Activated CD8-positive, alpha-beta T cell treated with anti-CD3 and anti-CD28 coated beads, Interleukin-2, amount 10 ng/mL, durations not matched to agents 7 days and 5 days (primary cell): ENCODE measurements at regions not wholly inside any gene's neighbourhood (a gene's known extent, or its start where the extent isn't known, plus 50 kb on each side); places are given as distances from the start of the nearest gene placed in this dataset.

Source experiments
- ATAC-seq: fragments of 150-1000 bp; cut with Tn5 transposase; one replicate; pipeline ENCODE4 v1.10.0; 2021; ENCODE audit warnings: moderate library complexity
- CTCF ChIA-PET: fragments of 350-600 bp; sonication (Branson Sonifier 250); formaldehyde crosslinking; loops from one replicate; lab custom pipeline; 2021; ENCODE audit warnings: antibody characterized with exemption; lab: Charles Lee
- POLR2A ChIA-PET: fragments of 350-600 bp; sonication (Branson Sonifier 250); formaldehyde crosslinking; loops from one replicate; lab custom pipeline; 2021; ENCODE audit warnings: antibody characterized with exemption; lab: Charles Lee
- DNase-seq: peaks from one replicate; pipeline ENCODE4 v3.0.0-alpha.2; 2020
- H3K27ac Mint-ChIP-seq: one replicate; pipeline ENCODE4 v1.8.0; 2021; ENCODE audit warnings: mild to moderate bottlenecking, mixed read lengths
- H3K27me3 Mint-ChIP-seq: one replicate; pipeline ENCODE4 v1.8.0; 2021; ENCODE audit warnings: low read depth, mixed read lengths
- H3K36me3 Mint-ChIP-seq: one replicate; pipeline ENCODE4 v1.8.0; 2021; ENCODE audit warnings: low read depth, mixed read lengths
- H3K4me1 Mint-ChIP-seq: one replicate; pipeline ENCODE4 v1.8.0; 2021; ENCODE audit warnings: low read depth, mixed read lengths
- H3K4me3 Mint-ChIP-seq: one replicate; pipeline ENCODE4 v1.8.0; 2021; ENCODE audit warnings: mild to moderate bottlenecking, mixed read lengths
- H3K9me3 Mint-ChIP-seq: one replicate; pipeline ENCODE4 v1.8.0; 2022; ENCODE audit warnings: mixed read lengths; ENCODE audit not compliant: insufficient read depth

DNA sequence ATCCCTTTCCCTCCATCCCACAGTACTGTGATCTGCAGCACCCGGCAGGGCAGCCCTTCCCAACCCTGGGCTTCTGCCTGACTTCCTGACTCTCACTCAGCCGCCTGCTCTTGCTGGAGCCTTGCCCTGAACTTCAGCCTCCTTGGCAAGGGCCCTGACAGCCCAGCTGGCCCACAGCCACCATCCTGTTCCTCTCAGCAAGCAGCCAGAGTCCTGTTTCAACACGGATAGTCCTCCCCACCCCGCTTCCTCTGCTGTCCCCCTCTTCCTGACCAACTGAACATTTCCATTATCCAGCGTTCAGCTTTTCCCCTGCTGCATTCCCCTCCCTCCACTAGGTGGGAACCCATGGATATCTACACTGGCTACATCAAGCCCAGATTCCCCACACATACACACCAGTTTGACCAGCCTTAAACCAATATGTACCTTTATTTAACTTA is 74.0 kb upstream of the MDM1 start:
- Mint-ChIP-seq H3K4me1 (peaks cover 21% of the 10 kb centered on the region), H3K27me3 (peaks cover 5% of the 10 kb centered on the region), H3K4me3 (no peak overlapping the region), H3K27ac (no peak overlapping the region), H3K36me3 (no peaks in the 10 kb centered on the region), H3K9me3 (no peaks in the 10 kb centered on the region)
- POLR2A ChIA-PET: no interaction called here
- CTCF ChIA-PET: interaction anchor here (0.6 kb wide), 1 partner anchor 22 kb away, joined by 3 read pairs; no protein-coding TSS in a partner anchor
- no peak for ATAC-seq
- no peak for DNase-seq

DNA sequence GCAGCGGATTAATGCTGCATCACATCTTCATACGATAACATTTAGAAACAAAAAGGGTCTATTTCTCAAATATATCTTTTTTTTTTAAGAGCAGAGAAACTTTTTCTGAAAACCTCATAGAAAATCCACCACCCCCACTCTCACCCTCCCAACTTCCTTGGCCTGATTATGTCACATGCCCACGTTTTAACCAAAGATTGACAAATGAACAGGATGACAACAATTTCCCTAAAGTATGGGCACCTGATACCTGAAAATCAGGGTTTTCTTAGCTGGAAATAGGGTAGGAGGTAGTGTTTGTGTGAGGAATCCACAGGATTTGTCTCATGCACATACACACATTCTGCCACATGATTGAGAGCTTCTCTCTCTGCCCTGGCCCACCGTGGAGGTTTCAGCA is 74.7 kb upstream of the MDM1 start:
- ATAC-seq (no peak), DNase-seq (no peak)
- Mint-ChIP-seq H3K36me3 (no peaks in the 10 kb centered on the region), H3K27me3 (peaks cover 5% of the 10 kb centered on the region), H3K27ac (no peak overlapping the region), H3K4me1 (peaks cover 21% of the 10 kb centered on the region), H3K4me3 (no peak overlapping the region), H3K9me3 (no peaks in the 10 kb centered on the region)
- ChIA-PET CTCF (interaction anchor here (0.6 kb wide), 1 partner anchor 22 kb away, joined by 3 read pairs; no protein-coding TSS in a partner anchor), POLR2A (no interaction called here)

DNA sequence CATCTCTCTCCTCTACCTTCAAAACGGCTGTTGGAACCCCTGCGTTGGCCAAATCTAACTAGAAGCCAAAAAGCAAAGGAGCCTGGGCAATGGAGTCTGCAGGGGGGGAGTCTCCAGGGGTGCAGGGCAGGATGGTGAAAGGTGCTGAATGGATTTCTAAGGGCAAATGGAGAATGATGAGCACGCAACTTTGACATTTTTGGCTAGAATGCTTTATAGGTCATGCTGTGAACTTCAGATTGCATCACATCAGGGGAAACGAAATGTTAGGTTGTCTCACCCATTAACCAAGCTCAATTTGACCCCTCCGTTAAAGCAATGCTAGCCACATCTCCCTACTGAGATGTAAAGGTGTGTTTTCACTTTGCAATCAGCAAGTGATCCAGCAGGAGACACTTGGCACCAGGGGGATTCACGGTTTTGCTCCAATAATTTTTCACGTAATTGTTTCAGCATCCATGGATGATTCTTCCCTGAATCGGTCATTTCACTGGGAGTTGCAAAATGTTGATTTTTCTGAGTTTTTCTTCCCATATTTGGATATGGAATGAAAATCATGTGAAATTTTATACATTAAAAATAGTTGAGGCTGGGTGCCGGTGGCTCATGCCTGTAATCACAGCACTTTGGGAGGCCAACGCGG is 78.0 kb upstream of the MDM1 start:
- H3K4me3 Mint-ChIP-seq: no peak overlapping the region
- POLR2A ChIA-PET: no interaction called here

DNA sequence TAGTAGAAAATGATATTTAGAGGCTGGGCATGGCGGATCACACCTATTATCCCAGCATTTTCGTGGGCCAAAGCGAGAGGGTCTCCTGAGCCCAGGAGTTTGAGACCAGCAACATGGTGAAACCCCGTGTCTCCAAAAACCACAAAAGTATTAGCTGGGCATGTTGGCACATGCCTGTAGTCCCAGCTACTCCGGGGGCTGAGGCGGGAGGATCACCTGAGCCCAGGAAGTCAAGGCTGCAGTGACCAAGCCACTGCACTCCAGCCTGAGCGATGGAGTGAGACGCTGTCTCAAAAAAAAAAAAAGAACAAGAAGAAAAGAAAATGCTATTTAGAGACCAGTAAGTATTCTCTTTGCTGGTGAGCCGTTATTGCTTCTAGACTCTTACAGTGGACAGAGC is 79.2 kb upstream of the MDM1 start:
- ATAC-seq (no peak), DNase-seq (no peak)
- ChIA-PET POLR2A (no interaction called here), CTCF (no interaction called here)
- H3K27ac Mint-ChIP-seq: no peak overlapping the region
- H3K4me1 Mint-ChIP-seq: peaks cover 4% of the 10 kb centered on the region
- no peaks in the 10 kb centered on the region for H3K36me3 Mint-ChIP-seq
- H3K4me3 Mint-ChIP-seq: no peak overlapping the region
- H3K9me3 Mint-ChIP-seq: no peaks in the 10 kb centered on the region
- H3K27me3 Mint-ChIP-seq: no peaks in the 10 kb centered on the region

More for the DNA sequence above, 78.0 kb upstream of the MDM1 start:
- no peaks in the 10 kb centered on the region for H3K9me3 Mint-ChIP-seq
- no peak for DNase-seq
- peaks cover 9% of the 10 kb centered on the region for H3K4me1 Mint-ChIP-seq
- no peak for ATAC-seq
- CTCF ChIA-PET: no interaction called here
- H3K27ac Mint-ChIP-seq: no peak overlapping the region
- peaks cover 5% of the 10 kb centered on the region for H3K27me3 Mint-ChIP-seq
- no peaks in the 10 kb centered on the region for H3K36me3 Mint-ChIP-seq

DNA sequence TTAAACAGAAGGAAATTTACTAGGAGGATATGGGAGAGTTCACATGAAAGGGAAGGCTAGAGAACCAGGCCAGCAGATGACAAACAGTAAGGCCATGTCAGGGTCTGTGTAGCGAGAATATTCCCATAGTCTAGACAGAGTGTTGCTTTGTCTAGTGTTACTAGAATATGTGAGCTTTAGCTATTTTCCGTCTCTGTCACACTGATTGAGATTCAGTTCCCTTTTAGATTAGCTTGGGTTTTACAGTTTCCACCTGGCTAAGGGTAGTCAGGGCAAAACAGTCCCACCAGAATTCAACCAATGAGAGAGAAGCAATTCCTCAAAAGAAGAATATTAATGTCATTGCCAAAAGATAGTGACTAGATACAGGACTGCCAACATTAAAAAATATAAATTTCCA is 82.8 kb upstream of the MDM1 start:
- no peak overlapping the region for H3K27ac Mint-ChIP-seq
- CTCF ChIA-PET: interaction anchor here (1.0 kb wide), 1 partner anchor 36 kb away, joined by 3 read pairs; no protein-coding TSS in a partner anchor
- H3K27me3 Mint-ChIP-seq: no peaks in the 10 kb centered on the region
- H3K36me3 Mint-ChIP-seq: no peaks in the 10 kb centered on the region
- no peaks in the 10 kb centered on the region for H3K9me3 Mint-ChIP-seq
- ATAC-seq (no peak), DNase-seq (no peak)
- no peak overlapping the region for H3K4me3 Mint-ChIP-seq
- POLR2A ChIA-PET: no interaction called here
- peaks cover 13% of the 10 kb centered on the region for H3K4me1 Mint-ChIP-seq

DNA sequence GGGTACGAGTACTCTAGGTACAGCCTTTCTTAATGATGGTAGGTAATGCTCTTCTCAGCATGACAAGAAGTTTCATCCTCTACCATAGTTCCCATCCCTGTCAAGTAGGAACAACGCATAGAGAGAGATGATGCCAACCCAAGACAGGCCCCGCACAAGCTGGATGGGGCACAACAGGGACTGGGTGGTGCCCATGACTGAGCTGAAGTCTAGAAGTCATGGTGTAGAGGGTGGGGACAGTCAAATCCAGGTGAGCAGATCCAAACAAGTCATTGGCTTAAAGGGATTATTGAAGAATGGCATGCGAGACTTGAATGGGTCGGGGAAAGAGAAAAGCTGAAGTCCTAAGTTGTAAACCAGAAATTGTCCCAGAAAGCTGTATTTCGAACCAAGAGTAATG is 84.2 kb upstream of the MDM1 start:
- Mint-ChIP-seq H3K27me3 (no peaks in the 10 kb centered on the region), H3K36me3 (no peaks in the 10 kb centered on the region), H3K27ac (no peak overlapping the region), H3K9me3 (no peaks in the 10 kb centered on the region), H3K4me3 (no peak overlapping the region), H3K4me1 (peaks cover 16% of the 10 kb centered on the region)
- ChIA-PET CTCF (interaction anchor here (0.7 to 1.1 kb wide), 2 partner anchors 32 to 87 kb away, joined by 3 to 4 read pairs; no protein-coding TSS in a partner anchor), POLR2A (no interaction called here)
- DNase-seq (no peak), ATAC-seq (no peak)

DNA sequence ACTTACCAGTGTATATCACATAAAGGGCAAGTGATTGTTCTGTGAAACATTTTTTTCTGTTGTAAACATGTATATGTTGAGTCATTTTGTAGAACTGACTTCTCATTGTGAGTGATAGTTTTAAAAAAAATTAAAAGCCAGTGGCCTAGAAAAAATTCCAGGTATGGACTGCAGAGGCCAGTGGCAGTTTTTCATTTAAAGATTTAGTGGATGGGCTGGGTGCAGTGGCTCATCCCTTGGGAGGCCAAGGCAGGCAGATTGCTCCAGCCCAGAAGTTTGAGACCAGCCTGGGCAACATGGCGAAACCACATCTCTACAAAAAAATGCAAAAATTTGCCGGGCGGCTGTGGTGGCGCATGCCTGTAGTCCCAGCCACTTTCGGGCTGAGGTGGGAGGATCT is 84.7 kb upstream of the MDM1 start:
- Mint-ChIP-seq H3K4me3 (no peak overlapping the region), H3K9me3 (no peaks in the 10 kb centered on the region), H3K27ac (no peak overlapping the region), H3K36me3 (no peaks in the 10 kb centered on the region), H3K27me3 (no peaks in the 10 kb centered on the region), H3K4me1 (peaks cover 16% of the 10 kb centered on the region)
- ATAC-seq: no peak
- no peak for DNase-seq
- POLR2A ChIA-PET: no interaction called here
- CTCF ChIA-PET: interaction anchor here (1.1 kb wide), 1 partner anchor 87 kb away, joined by 3 read pairs; no protein-coding TSS in a partner anchor

DNA sequence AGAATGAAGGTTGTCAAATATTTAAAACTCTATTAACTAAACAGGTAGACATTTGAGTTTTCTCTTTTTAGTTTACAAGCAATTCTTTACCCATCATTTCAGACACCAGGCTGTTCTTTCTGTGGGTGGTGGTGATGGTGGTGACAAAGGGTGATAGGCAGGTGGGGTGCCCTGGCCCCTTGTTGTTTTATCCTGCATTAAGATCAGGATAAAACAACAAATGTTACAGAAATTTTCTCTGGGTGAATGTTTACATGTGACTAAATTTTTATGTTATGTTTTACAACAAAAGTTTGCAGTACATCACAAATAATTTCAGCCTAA is 85.9 kb upstream of the MDM1 start:
- POLR2A ChIA-PET: no interaction called here
- CTCF ChIA-PET: interaction anchor here (1.8 kb wide), 1 partner anchor 58 kb away, joined by 4 read pairs; no protein-coding TSS in a partner anchor
- peaks cover 20% of the 10 kb centered on the region for H3K4me1 Mint-ChIP-seq
- no peaks in the 10 kb centered on the region for H3K36me3 Mint-ChIP-seq
- ATAC-seq: no peak
- no peaks in the 10 kb centered on the region for H3K9me3 Mint-ChIP-seq
- no peak for DNase-seq
- H3K27ac Mint-ChIP-seq: no peak overlapping the region
- H3K27me3 Mint-ChIP-seq: no peaks in the 10 kb centered on the region
- H3K4me3 Mint-ChIP-seq: no peak overlapping the region

DNA sequence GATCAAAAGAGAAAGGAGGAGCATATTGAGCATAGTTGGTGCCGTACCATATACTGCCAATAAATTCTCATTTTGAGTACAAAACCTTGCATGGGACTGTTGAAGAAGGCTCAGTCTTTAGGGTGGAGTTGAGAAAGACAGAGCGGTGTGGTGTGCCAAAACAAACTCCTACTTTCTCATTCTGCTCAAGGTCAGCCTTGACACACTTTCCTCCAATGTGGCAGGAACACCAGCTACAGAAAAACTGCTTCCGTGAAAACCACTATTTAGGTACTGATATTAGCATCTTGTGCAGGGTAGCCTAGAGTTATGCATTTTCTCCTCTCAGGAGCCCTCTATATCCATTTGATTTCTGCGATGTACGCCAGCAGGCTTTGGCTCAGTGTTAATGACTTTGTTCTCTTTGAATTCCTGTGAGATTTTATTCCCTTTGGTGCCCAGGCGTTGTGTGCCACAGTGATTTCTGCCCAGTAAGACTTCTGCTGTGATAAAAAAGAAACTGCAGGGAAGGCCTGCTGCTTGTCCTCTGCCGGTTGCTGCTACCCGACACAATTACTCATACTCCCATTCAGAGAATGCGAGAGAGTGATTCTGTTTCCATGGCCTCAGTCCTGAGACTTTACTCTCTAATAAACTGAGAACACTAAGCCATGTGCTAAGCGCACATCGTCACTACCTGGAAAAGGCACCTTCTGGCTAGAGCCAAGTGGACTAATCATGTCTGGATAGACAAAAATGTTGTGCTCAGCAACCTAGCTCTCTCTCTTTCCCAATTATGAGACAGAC is 88.3 kb upstream of the MDM1 start:
- no peaks in the 10 kb centered on the region for H3K36me3 Mint-ChIP-seq
- CTCF ChIA-PET: no interaction called here
- H3K4me1 Mint-ChIP-seq: peaks cover 20% of the 10 kb centered on the region
- no peak overlapping the region for H3K27ac Mint-ChIP-seq
- H3K27me3 Mint-ChIP-seq: no peaks in the 10 kb centered on the region
- POLR2A ChIA-PET: interaction anchor here (0.8 kb wide), 1 partner anchor 81 kb away, joined by 3 read pairs; no protein-coding TSS in a partner anchor
- no peak for ATAC-seq
- H3K4me3 Mint-ChIP-seq: no peak overlapping the region
- DNase-seq: no peak
- H3K9me3 Mint-ChIP-seq: no peaks in the 10 kb centered on the region

DNA sequence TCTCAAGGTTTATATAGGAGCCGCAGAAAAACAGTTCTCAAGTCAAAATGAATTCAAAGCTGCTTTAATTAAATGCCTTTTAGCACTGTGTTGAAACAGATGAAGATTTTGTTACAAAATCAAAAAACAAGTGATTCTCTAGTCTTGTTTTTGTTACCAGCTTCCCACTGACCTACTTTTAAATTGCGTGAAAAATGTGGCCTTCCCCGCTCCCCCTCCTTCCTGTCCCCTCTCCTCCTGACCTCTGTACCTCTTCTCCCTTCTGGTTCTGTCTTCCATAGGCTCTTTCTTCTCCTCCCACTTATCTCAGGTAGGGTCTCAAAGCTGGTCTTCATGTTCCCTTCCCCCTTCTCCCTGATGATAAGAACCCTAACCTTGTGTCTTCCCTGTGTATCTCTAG is 90.0 kb upstream of the MDM1 start:
- Mint-ChIP-seq H3K4me3 (no peak overlapping the region), H3K27me3 (no peaks in the 10 kb centered on the region), H3K4me1 (peaks cover 20% of the 10 kb centered on the region), H3K27ac (no peak overlapping the region), H3K36me3 (no peaks in the 10 kb centered on the region), H3K9me3 (no peaks in the 10 kb centered on the region)
- POLR2A ChIA-PET: no interaction called here
- CTCF ChIA-PET: no interaction called here
- DNase-seq: no peak
- ATAC-seq: no peak

DNA sequence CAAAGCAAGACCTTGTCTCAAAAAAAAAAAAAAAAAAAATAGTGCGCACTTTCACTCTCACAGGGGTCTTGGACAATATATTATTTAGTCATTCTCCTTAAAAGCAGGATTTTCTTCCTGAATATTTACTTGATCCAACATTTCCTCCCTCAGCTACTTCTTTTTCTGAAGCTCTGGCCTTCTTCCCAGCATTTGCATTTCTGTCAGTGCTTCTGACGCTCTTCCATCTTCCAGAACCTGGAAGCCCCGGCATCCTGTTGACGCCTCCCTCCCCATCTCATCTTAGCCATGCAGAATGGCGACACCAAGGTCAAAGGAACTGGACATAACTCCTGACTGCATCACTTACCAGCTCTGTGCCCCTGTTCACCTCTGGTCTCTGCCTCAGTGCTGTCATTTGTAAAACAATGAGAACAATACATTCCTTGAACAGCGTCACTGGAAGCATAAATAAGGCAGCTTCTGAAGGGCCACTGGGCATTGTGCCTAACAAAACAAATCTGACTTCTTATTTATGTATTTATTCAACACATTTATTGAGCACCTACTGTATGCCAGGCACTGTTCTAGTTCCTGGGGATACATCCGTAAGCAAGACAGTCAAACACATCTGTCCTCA is 90.9 kb upstream of the MDM1 start:
- CTCF ChIA-PET: no interaction called here
- ATAC-seq (no peak), DNase-seq (no peak)
- no peak overlapping the region for H3K27ac Mint-ChIP-seq
- H3K4me1 Mint-ChIP-seq: peaks cover 12% of the 10 kb centered on the region
- POLR2A ChIA-PET: no interaction called here
- no peaks in the 10 kb centered on the region for H3K36me3 Mint-ChIP-seq
- no peaks in the 10 kb centered on the region for H3K27me3 Mint-ChIP-seq
- H3K4me3 Mint-ChIP-seq: no peak overlapping the region
- H3K9me3 Mint-ChIP-seq: no peaks in the 10 kb centered on the region

DNA sequence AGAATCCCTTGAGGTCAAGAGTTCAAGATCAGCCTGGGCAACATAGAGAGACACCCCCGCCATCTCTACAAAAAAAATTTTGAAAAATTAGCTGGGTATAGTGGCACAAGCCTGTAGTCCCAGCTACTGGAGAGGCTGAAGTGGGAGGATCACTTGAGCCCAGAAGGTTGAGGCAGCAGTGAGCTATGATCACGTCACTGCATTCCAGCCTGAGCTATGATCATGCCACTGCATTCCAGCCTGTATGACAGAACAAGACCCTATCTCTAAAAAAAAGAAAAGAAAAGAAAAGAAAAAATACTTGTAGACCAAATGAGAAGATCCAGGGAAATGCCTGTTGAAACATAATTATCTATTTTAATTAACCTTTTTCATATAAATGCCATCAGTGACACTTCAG is 93.8 kb upstream of the MDM1 start:
- Mint-ChIP-seq H3K27me3 (no peaks in the 10 kb centered on the region), H3K9me3 (no peaks in the 10 kb centered on the region), H3K27ac (no peak overlapping the region), H3K4me1 (peaks cover 7% of the 10 kb centered on the region), H3K36me3 (no peaks in the 10 kb centered on the region), H3K4me3 (no peak overlapping the region)
- ChIA-PET POLR2A (no interaction called here), CTCF (no interaction called here)
- ATAC-seq: no peak
- no peak for DNase-seq
